ENCODE measurements at regions not wholly inside any gene's neighbourhood (a gene's known extent, or its start where the extent isn't known, plus 50 kb on each side); places are given as distances from the start of the nearest gene placed in this dataset.
A peak's percentile ranks its signal among the peaks of the same experiment; 100 is the strongest.
"Not testable (repeated sequence)": the region's sequence is repeated elsewhere in the genome, so short reads cannot be mapped to it uniquely, and the experiment has no call there.

DNA sequence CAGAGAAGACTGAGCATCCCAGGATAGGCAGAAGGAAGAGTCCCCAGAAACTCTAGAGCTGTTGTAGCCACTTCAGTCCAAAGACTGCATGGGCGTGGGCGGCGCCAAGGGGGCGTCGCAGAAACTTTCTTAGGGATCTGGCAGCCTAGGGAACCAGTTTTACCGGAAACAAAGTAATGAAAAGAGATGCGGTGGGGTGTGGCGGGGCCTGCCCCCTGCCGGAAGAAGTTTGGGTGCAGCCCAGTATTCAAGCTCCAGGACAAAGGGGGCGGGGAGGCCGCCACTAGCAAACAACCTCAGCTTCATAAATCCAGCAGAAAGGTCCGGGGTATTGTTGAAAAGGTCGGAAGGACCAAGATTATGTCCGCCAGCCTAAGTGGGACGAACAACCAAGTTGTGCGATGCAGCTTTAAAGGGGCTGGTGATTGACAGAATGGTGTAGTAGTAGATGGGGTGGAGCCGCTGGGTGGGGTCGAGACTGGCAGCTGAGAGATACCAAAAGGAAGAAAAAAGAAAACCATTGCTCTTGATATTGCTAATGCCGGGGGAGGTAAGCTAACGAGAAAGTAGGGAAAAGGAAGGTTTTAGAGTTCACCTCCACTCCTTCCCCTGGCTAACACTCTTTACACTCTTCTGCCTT lies 190.5 kb downstream of the RRAGB start:
- Histone ChIP-seq H3K9me3 (no peaks in the 10 kb centered on the region), H3K4me3 (peak overlapping the region; percentile 88), H3K27ac (peak overlapping the region; percentile 61 to 68), H3K36me3 (no peaks in the 10 kb centered on the region), H3K27me3 (replicated peaks; ENCODE audit: insufficient read depth) (no peaks in the 10 kb centered on the region), H3K4me1 (ENCODE audit: control insufficient read depth in 1 of 2, low read depth in 2 of 2) (peaks cover 0 to 6% of the 10 kb centered on the region in 2 donors)
- ATAC-seq (ENCODE audit: insufficient number of reproducible peaks, low FRiP score, low read depth) = no peak
- no peak for DNase-seq (ENCODE audit: low spot score)
- TF ChIP-seq, protein P1, sequence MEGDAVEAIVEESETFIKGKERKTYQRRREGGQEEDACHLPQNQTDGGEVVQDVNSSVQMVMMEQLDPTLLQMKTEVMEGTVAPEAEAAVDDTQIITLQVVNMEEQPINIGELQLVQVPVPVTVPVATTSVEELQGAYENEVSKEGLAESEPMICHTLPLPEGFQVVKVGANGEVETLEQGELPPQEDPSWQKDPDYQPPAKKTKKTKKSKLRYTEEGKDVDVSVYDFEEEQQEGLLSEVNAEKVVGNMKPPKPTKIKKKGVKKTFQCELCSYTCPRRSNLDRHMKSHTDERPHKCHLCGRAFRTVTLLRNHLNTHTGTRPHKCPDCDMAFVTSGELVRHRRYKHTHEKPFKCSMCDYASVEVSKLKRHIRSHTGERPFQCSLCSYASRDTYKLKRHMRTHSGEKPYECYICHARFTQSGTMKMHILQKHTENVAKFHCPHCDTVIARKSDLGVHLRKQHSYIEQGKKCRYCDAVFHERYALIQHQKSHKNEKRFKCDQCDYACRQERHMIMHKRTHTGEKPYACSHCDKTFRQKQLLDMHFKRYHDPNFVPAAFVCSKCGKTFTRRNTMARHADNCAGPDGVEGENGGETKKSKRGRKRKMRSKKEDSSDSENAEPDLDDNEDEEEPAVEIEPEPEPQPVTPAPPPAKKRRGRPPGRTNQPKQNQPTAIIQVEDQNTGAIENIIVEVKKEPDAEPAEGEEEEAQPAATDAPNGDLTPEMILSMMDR (IDR thresholded peaks at IDR 0.05) = peak; percentile 28

GRCh38 chrX:55908661-55909212 lies 191.2 kb downstream of the RRAGB start:
- Histone ChIP-seq H3K4me3 (peak overlapping the region; percentile 88), H3K4me1 (ENCODE audit: control insufficient read depth in 1 of 2, low read depth in 2 of 2) (peaks cover 0 to 6% of the 10 kb centered on the region in 2 donors), H3K27me3 (replicated peaks; ENCODE audit: insufficient read depth) (no peaks in the 10 kb centered on the region), H3K36me3 (no peaks in the 10 kb centered on the region), H3K27ac (peak overlapping the region; percentile 61 to 68), H3K9me3 (no peaks in the 10 kb centered on the region)
- ATAC-seq (ENCODE audit: insufficient number of reproducible peaks, low FRiP score, low read depth) = no peak
- TF ChIP-seq, protein P1 (IDR thresholded peaks at IDR 0.05) = no peak
- DNase-seq (ENCODE audit: low spot score) = no peak

DNA sequence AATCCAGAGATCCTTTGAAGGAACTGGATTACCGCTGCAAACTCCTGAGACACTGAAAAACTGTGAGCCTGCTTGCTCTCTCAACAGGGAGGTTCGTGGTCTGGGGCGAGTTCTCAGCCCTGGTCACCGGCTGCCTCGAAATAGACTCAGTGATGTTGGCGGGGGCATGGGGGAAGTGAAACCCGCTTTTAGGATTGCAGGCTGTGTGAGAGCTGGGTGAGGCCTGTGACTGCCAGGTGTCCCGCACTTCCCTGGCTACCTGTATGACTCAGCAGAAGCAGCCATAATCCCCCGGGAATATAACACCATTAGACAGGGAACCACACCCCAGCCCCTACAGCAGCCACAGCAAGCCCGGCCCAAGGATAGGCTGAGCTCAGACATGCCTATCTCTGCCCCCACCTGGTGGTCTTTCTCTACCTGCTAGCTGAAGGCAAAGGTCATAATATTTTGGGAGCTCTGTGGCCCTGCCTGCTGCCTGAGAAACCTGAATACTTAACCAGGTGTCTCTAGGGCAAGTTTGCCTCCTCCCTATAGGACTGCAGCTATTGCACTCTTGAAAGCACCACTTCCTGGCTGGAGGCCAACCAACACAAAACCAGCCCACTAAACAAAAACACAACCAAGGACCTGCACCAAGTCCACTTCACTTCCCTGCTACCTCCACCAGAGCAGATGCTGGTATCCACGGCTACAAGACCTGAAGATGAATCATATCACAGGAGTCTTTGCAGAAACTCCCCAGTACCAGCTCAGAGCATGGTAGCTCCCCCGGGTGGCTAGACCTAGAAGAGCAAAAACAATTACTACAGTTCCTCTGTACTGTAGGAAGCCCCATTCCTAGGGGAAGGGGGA lies 202.0 kb downstream of the RRAGB start:
- no peak for ATAC-seq (ENCODE audit: insufficient number of reproducible peaks, low FRiP score, low read depth)

GRCh38 chrX:55924574-55924973 lies 207.0 kb downstream of the RRAGB start:
- no peak for DNase-seq (ENCODE audit: low spot score)
- H3K4me3 ChIP-seq = no peak overlapping the region
- no peaks in the 10 kb centered on the region for H3K4me1 ChIP-seq (ENCODE audit: control insufficient read depth in 1 of 2, low read depth in 2 of 2)
- H3K27me3 ChIP-seq (replicated peaks; ENCODE audit: insufficient read depth) = no peaks in the 10 kb centered on the region
- no peaks in the 10 kb centered on the region for H3K36me3 ChIP-seq
- no peak overlapping the region for H3K27ac ChIP-seq
- H3K9me3 ChIP-seq = no peaks in the 10 kb centered on the region
- TF ChIP-seq, protein P1 (IDR thresholded peaks at IDR 0.05) = no peak
- no peak for ATAC-seq (ENCODE audit: insufficient number of reproducible peaks, low FRiP score, low read depth)

More for the DNA sequence above, 202.0 kb downstream of the RRAGB start:
- H3K4me3 ChIP-seq = no peak overlapping the region
- DNase-seq (ENCODE audit: low spot score) = no peak
- no peaks in the 10 kb centered on the region for H3K9me3 ChIP-seq
- no peaks in the 10 kb centered on the region for H3K36me3 ChIP-seq
- no peak overlapping the region for H3K27ac ChIP-seq
- H3K27me3 ChIP-seq (replicated peaks; ENCODE audit: insufficient read depth) = no peaks in the 10 kb centered on the region
- H3K4me1 ChIP-seq (ENCODE audit: control insufficient read depth in 1 of 2, low read depth in 2 of 2) = no peaks in the 10 kb centered on the region
- TF ChIP-seq, protein P1 (IDR thresholded peaks at IDR 0.05) = no peak

DNA sequence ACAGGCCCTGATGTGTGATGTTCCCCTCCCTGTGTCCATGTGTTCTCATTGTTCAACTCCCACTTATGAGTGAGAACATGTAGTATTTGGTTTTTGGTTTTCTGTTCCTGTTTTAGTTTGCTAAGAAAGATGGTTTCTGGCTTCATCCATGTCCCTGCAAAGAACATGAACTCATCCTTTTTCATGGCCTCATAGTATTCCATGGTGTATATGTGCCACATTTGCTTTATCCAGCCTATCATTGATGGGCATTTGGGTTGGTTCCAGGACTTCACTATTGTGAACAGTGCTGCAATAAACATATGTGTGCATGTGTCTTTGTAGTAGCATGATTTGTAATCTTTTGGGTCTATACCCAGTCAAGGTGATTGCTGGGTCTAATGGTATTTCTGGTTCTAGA lies 211.0 kb downstream of the RRAGB start:
- H3K36me3 ChIP-seq; H3K4me3 ChIP-seq; ATAC-seq (ENCODE audit: insufficient number of reproducible peaks, low FRiP score, low read depth); H3K27me3 ChIP-seq (replicated peaks; ENCODE audit: insufficient read depth); H3K4me1 ChIP-seq (ENCODE audit: control insufficient read depth in 1 of 2, low read depth in 2 of 2); H3K9me3 ChIP-seq; H3K27ac ChIP-seq; DNase-seq (ENCODE audit: low spot score): not testable (repeated sequence)

Measured in thoracic aorta (tissue), 2 donors.